A549 (cell line): ENCODE measurements at regions not wholly inside any gene's neighbourhood (a gene's known extent, or its start where the extent isn't known, plus 50 kb on each side); places are given as distances from the start of the nearest gene placed in this dataset.

ENCODE experiments used
- CTCF ChIP-seq: fragments of >200 bp; sonication (Bioruptor Twin); formaldehyde crosslinking; IDR thresholded peaks from 3 replicates; pipeline ENCODE4 v1.5.1; 2016
- EP300 ChIP-seq, 2 experiments: fragments of >200 bp; sonication (Bioruptor Twin); formaldehyde crosslinking; IDR thresholded peaks; 2 replicates in 1 of 2; 3 replicates in 1 of 2; pipeline ENCODE4 v1.6.1; 2016 to 2017
- HDAC2 ChIP-seq: fragments of 200-600 bp; sonication (generic); IDR thresholded peaks from 2 replicates; pipeline ENCODE4 v1.6.1; 2016
- KDM5A ChIP-seq: fragments of 200-600 bp; sonication (generic); IDR thresholded peaks from 2 replicates; pipeline ENCODE4 v1.6.1; 2016; ENCODE audit warnings: antibody characterized with exemption, mild to moderate bottlenecking
- PHF8 ChIP-seq: fragments of 200-600 bp; sonication (generic); IDR thresholded peaks from 2 replicates; pipeline ENCODE4 v1.6.1; 2016; ENCODE audit warnings: low read depth, mild to moderate bottlenecking, antibody characterized with exemption, moderate library complexity, borderline replicate concordance
- RAD21 ChIP-seq, 2 experiments: fragments of >200 bp in 1 of 2; sonication (Bioruptor Twin) in 1 of 2; formaldehyde crosslinking in 1 of 2; IDR thresholded peaks in 1 of 2; conservative IDR thresholded peaks in 1 of 2; 2 replicates in 1 of 2; 3 replicates in 1 of 2; pipeline ENCODE4 v1.6.1; 2012 to 2018; ENCODE audit warnings: inconsistent platforms in 1 of 2
- REST ChIP-seq: fragments of 200-600 bp; sonication (generic); IDR thresholded peaks from 2 replicates; pipeline ENCODE4 v1.6.1; 2016; ENCODE audit warnings: antibody characterized with exemption, mild to moderate bottlenecking, moderate library complexity
- SMC3 ChIP-seq: fragments of >200 bp; sonication (Bioruptor Twin); formaldehyde crosslinking; IDR thresholded peaks from 3 replicates; pipeline ENCODE4 v1.6.1; 2018; ENCODE audit warnings: inconsistent platforms
- TP53 ChIP-seq: fragments of 250-450 bp; sonication (Bioruptor Pico); IDR thresholded peaks from 2 replicates; pipeline ENCODE4 v1.5.0; 2021; ENCODE audit warnings: mild to moderate bottlenecking, moderate library complexity

- TF ChIP-seq CTCF: no peak
- no peak for TF ChIP-seq TP53 (CRISPR knock-in tag)
- TF ChIP-seq SMC3: no peak
- no peak for TF ChIP-seq EP300 (IDR thresholded peaks at IDR 0.05)
- TF ChIP-seq REST: no peak
- TF ChIP-seq PHF8: no peak
- TF ChIP-seq KDM5A: no peak
- TF ChIP-seq RAD21 (conservative IDR thresholded peaks at IDR 0.05 in 1 of 2, IDR thresholded peaks at IDR 0.05 in 1 of 2): no peak
- no peak for TF ChIP-seq HDAC2
Observed at GRCh38 chr14:38040411-38040810, 167.3 kb upstream of the SSTR1 start.
